HFFc6 (cell line): ENCODE measurements at regions not wholly inside any gene's neighbourhood (a gene's known extent, or its start where the extent isn't known, plus 50 kb on each side); places are given as distances from the start of the nearest gene placed in this dataset.

Experiments used
- DNase-seq: peaks from one replicate; pipeline ENCODE4 v3.0.0-alpha.2; 2018
- H3K27ac Mint-ChIP-seq: 2 replicates; pipeline ENCODE4 v1.8.0; 2020; ENCODE audit warnings: mild to moderate bottlenecking, mixed read lengths
- H3K27me3 Mint-ChIP-seq: 2 replicates; pipeline ENCODE4 v1.8.0; 2021; ENCODE audit warnings: mild to moderate bottlenecking, moderate library complexity, mixed read lengths; ENCODE audit not compliant: insufficient read depth
- H3K36me3 Mint-ChIP-seq: 2 replicates; pipeline ENCODE4 v1.8.0; 2021; ENCODE audit warnings: low read depth, mixed read lengths
- H3K4me1 Mint-ChIP-seq: 2 replicates; pipeline ENCODE4 v1.8.0; 2020; ENCODE audit warnings: low read depth, mixed read lengths
- H3K4me3 Mint-ChIP-seq: 2 replicates; pipeline ENCODE4 v1.8.0; 2020; ENCODE audit warnings: mild to moderate bottlenecking, moderate library complexity, mixed read lengths
- H3K9me3 Mint-ChIP-seq: 2 replicates; pipeline ENCODE4 v1.8.0; 2020; ENCODE audit warnings: mild to moderate bottlenecking, mixed read lengths
- TF ChIP-seq, protein P1 (sequence below): fragments of 200-600 bp; sonication (generic); IDR thresholded peaks from 2 replicates; pipeline ENCODE4 v1.5.0; 2021; ENCODE audit warnings: antibody characterized with exemption, mild to moderate bottlenecking

DNA sequence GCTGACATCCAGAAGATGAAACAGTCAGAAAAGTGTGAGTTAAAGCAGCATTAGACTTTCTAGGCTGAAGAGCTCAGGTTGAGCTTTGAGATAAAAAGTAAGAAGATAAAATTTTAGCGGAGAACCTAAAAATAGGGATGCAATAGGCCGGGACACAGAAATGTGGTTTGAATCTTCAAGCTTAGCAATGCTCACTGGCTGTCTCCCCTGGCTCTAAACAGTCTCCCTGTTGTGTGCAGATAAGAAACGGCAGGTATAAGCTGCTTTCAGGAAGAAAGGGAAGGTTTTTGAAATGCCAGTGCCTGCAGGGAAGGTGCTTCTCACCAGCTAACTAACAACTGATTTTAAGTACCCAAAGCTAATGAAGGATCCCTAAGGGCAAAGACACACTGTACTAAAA is 718.7 kb upstream of the SGO1 start:
- Mint-ChIP-seq H3K9me3 (no peaks in the 10 kb centered on the region), H3K4me3 (no peak overlapping the region), H3K27me3 (no peaks in the 10 kb centered on the region), H3K36me3 (0 out of 2 replicates have a peak, but pooled peaks cover 5% of the 10 kb centered on the region), H3K4me1 (peaks cover 36% of the 10 kb centered on the region), H3K27ac (no peak overlapping the region)
- TF ChIP-seq, protein P1, sequence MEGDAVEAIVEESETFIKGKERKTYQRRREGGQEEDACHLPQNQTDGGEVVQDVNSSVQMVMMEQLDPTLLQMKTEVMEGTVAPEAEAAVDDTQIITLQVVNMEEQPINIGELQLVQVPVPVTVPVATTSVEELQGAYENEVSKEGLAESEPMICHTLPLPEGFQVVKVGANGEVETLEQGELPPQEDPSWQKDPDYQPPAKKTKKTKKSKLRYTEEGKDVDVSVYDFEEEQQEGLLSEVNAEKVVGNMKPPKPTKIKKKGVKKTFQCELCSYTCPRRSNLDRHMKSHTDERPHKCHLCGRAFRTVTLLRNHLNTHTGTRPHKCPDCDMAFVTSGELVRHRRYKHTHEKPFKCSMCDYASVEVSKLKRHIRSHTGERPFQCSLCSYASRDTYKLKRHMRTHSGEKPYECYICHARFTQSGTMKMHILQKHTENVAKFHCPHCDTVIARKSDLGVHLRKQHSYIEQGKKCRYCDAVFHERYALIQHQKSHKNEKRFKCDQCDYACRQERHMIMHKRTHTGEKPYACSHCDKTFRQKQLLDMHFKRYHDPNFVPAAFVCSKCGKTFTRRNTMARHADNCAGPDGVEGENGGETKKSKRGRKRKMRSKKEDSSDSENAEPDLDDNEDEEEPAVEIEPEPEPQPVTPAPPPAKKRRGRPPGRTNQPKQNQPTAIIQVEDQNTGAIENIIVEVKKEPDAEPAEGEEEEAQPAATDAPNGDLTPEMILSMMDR: no peak
- no peak for DNase-seq

DNA sequence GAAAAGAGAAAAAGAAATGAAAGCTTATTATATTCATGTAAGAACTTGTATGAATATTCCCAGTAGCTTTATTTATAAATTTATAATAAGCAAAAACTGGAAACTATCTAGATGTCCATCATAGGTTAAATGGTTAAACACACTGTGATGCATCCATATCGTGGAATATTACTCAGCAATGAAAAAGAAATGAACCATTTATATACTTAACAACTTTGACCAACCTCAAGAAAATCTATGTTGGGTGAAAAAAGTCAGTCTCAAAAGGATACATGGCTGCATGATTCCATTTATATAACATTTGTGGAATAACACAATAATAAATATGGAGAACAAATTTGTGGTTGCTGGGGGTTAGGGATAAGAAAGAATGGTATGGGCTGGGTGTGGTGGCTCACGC is 713.0 kb upstream of the SGO1 start:
- no peaks in the 10 kb centered on the region for H3K27me3 Mint-ChIP-seq
- H3K4me1 Mint-ChIP-seq: peaks cover 14% of the 10 kb centered on the region; the same call in 1 of the 2 replicates
- no peak overlapping the region for H3K4me3 Mint-ChIP-seq
- H3K27ac Mint-ChIP-seq: no peak overlapping the region
- no peak for DNase-seq
- TF ChIP-seq, protein P1: no peak
- no peaks in the 10 kb centered on the region for H3K9me3 Mint-ChIP-seq
- H3K36me3 Mint-ChIP-seq: 0 out of 2 replicates have a peak, but pooled peaks cover 5% of the 10 kb centered on the region

DNA sequence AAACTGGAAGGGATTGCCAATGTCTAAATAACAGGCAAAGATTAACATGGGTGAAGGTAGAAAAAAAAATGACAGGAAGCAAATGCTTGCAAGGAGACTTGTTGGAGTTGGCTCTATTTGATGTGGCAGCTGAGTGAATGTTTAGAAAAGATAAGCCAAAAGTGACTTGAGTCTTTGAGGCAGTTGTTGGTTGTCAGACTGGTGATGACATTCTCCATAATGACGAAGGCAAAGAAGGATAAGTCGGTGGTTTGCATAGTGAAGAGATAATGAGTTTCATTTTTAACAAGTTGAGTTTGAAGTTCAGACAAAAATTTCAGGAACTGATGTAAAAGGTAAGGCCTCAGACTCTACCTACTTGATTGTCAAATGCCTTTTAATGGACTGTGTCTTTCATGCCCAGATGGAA is 704.1 kb upstream of the SGO1 start:
- Mint-ChIP-seq H3K36me3 (no peaks in the 10 kb centered on the region), H3K4me3 (no peak overlapping the region), H3K4me1 (peaks cover 18% of the 10 kb centered on the region; the same call in 1 of the 2 replicates), H3K9me3 (no peaks in the 10 kb centered on the region), H3K27ac (no peak overlapping the region), H3K27me3 (no peaks in the 10 kb centered on the region)
- TF ChIP-seq, protein P1: no peak
- DNase-seq: no peak

DNA sequence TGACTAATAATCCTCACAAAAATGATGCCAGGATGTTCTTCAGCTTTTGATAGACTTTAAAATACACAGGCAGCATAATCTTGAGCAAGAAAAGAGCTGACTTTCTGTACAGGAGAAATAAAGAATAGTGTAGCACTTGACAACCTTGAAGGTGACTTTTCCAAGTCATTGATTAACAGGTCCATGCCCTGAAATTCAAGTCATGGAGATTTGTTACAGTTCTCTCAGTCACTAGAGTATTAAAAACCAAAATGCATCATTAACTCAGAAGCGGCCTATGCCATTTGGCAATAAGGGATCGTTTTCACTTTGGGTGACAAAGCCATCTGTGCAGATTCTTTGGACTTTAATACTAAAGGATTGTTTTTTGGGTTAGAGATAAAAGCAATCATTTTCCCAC is 692.7 kb upstream of the SGO1 start:
- TF ChIP-seq, protein P1: no peak
- no peak for DNase-seq
- Mint-ChIP-seq H3K27me3 (no peaks in the 10 kb centered on the region), H3K27ac (no peak overlapping the region), H3K36me3 (no peaks in the 10 kb centered on the region), H3K9me3 (peaks cover 7% of the 10 kb centered on the region), H3K4me3 (no peak overlapping the region), H3K4me1 (no peaks in the 10 kb centered on the region)

DNA sequence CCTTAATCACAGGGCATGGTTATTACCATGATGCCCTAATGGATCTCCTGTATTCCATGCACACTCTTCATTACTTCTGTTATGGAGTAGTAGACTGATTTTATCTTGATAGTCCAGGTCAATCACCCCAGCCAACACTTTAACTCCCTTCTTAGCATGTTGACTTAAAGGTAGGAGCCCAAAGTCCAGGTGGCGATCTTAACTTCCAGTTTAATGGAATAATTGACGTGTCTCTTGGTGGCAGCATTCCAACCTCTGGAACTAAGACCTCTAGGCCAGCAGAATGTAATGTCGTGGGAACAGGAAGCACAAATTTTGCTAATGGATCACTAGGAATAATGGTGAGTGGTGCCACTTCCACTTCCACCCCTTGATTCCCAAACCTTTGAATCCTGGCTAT is 687.2 kb upstream of the SGO1 start:
- H3K4me1 Mint-ChIP-seq: peaks cover 6% of the 10 kb centered on the region; the same call in 1 of the 2 replicates
- H3K36me3 Mint-ChIP-seq: peaks cover 6% of the 10 kb centered on the region; the same call in 1 of the 2 replicates
- H3K4me3 Mint-ChIP-seq: no peak overlapping the region
- DNase-seq: no peak
- TF ChIP-seq, protein P1: no peak
- H3K27ac Mint-ChIP-seq: no peak overlapping the region
- peaks cover 12% of the 10 kb centered on the region for H3K9me3 Mint-ChIP-seq
- peaks cover 1% of the 10 kb centered on the region; the same call in 1 of the 2 replicates for H3K27me3 Mint-ChIP-seq
